Astrocyte (in vitro differentiated cells and primary cell): ENCODE measurements at regions not wholly inside any gene's neighbourhood (a gene's known extent, or its start where the extent isn't known, plus 50 kb on each side); places are given as distances from the start of the nearest gene placed in this dataset.

Experiments used
- DNase-seq: peaks from one replicate; pipeline ENCODE4 v3.0.0-alpha.2; 2010; ENCODE audit warnings: low read depth
- FAIRE-seq: peaks from 2 replicates; lab custom pipeline; 2011; peaks lifted over from hg19 to GRCh38; lab: Jason Lieb, UNC
- H2AFZ ChIP-seq: 2 replicates; pipeline ENCODE4 v1.6.0; 2012; ENCODE audit warnings: low read depth, low read length, inconsistent platforms
- H3K27ac ChIP-seq: 2 replicates; pipeline ENCODE4 v1.5.1; 2011; ENCODE audit warnings: low read depth, low read length, inconsistent platforms
- H3K27me3 ChIP-seq: 2 replicates; pipeline ENCODE4 v1.6.0; 2011; ENCODE audit warnings: low read length, inconsistent platforms; ENCODE audit not compliant: insufficient read depth
- H3K36me3 ChIP-seq: 2 replicates; pipeline ENCODE4 v1.5.1; 2011; ENCODE audit warnings: low read length, inconsistent platforms; ENCODE audit not compliant: insufficient read depth
- H3K4me1 ChIP-seq: 2 replicates; pipeline ENCODE4 v1.5.1; 2011; ENCODE audit warnings: low read length, inconsistent platforms; ENCODE audit not compliant: insufficient read depth
- H3K4me2 ChIP-seq: 2 replicates; pipeline ENCODE4 v1.6.0; 2012; ENCODE audit warnings: low read length, inconsistent platforms
- H3K4me3 ChIP-seq: 2 replicates; pipeline ENCODE4 v1.5.1; 2011; ENCODE audit warnings: low read depth, mild to moderate bottlenecking, low read length, inconsistent platforms; ENCODE audit not compliant: insufficient read depth
- H3K79me2 ChIP-seq: 2 replicates; pipeline ENCODE4 v1.6.0; 2012; ENCODE audit warnings: mild to moderate bottlenecking, low read length, inconsistent platforms; ENCODE audit not compliant: insufficient read depth
- H3K9ac ChIP-seq: 2 replicates; pipeline ENCODE4 v1.6.0; 2012; ENCODE audit warnings: mild to moderate bottlenecking, low read length, inconsistent platforms
- H3K9me3 ChIP-seq: 2 replicates; pipeline ENCODE4 v1.5.1; 2012; ENCODE audit warnings: low read depth, mild to moderate bottlenecking, low read length, inconsistent platforms; ENCODE audit not compliant: insufficient read depth
- H4K20me1 ChIP-seq: 2 replicates; pipeline ENCODE4 v1.6.0; 2012; ENCODE audit warnings: low read length, inconsistent platforms; ENCODE audit not compliant: insufficient read depth
- H3K27ac Mint-ChIP-seq: one replicate; pipeline ENCODE4 v1.8.0; 2021; ENCODE audit warnings: mild to moderate bottlenecking, mixed read lengths; ENCODE audit not compliant: unreplicated experiment
- H3K27me3 Mint-ChIP-seq: one replicate; pipeline ENCODE4 v1.8.0; 2021; ENCODE audit warnings: low read depth, mixed read lengths; ENCODE audit not compliant: unreplicated experiment
- H3K36me3 Mint-ChIP-seq: one replicate; pipeline ENCODE4 v1.8.0; 2021; ENCODE audit warnings: low read depth, mixed read lengths; ENCODE audit not compliant: unreplicated experiment
- H3K4me1 Mint-ChIP-seq: one replicate; pipeline ENCODE4 v1.8.0; 2021; ENCODE audit warnings: low read depth, mixed read lengths; ENCODE audit not compliant: unreplicated experiment
- H3K4me3 Mint-ChIP-seq: one replicate; pipeline ENCODE4 v1.8.0; 2021; ENCODE audit warnings: mild to moderate bottlenecking, moderate library complexity, mixed read lengths; ENCODE audit not compliant: unreplicated experiment
- H3K9me3 Mint-ChIP-seq: one replicate; pipeline ENCODE4 v1.8.0; 2021; ENCODE audit warnings: mild to moderate bottlenecking, mixed read lengths; ENCODE audit not compliant: unreplicated experiment
- EZH2 ChIP-seq: IDR thresholded peaks from 2 replicates; pipeline ENCODE4 v1.6.1; 2012; ENCODE audit warnings: mild to moderate bottlenecking, low read length, inconsistent platforms; ENCODE audit not compliant: insufficient read depth
- TF ChIP-seq, protein P1 (sequence below): IDR thresholded peaks from 2 replicates; pipeline ENCODE4 v1.5.1; 2011; ENCODE audit warnings: low read depth, mild to moderate bottlenecking, inconsistent platforms, low read length, moderate library complexity; ENCODE audit not compliant: insufficient read depth

DNA sequence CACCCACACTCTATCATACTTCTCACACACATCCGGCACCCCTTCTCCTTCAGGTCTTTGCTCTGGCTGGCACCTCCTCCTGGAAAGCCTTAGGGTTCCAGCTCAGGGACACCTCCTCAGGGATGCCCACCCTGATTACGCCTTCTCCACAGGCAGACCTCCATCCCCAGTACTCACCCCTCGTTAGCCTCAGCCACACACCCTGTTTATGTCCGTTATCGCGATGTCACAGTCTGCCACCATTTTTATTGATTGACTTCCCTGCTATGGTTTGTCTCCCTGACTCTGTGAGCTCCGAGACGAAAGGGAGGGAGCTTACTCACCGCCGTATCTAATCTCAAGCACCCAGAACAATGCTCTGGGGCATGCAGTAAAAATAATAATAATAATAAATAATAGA lies 191.7 kb upstream of the LHX5 start:
- no peaks in the 10 kb centered on the region for H3K4me1 ChIP-seq
- no peaks in the 10 kb centered on the region for H3K36me3 ChIP-seq
- H4K20me1 ChIP-seq = no peaks in the 10 kb centered on the region
- FAIRE-seq (no peak), DNase-seq (no peak)
- H2AFZ ChIP-seq = no peak overlapping the region
- no peak overlapping the region for H3K27ac ChIP-seq
- no peak overlapping the region for H3K4me3 ChIP-seq
- TF ChIP-seq EZH2 = no peak
- TF ChIP-seq, protein P1, sequence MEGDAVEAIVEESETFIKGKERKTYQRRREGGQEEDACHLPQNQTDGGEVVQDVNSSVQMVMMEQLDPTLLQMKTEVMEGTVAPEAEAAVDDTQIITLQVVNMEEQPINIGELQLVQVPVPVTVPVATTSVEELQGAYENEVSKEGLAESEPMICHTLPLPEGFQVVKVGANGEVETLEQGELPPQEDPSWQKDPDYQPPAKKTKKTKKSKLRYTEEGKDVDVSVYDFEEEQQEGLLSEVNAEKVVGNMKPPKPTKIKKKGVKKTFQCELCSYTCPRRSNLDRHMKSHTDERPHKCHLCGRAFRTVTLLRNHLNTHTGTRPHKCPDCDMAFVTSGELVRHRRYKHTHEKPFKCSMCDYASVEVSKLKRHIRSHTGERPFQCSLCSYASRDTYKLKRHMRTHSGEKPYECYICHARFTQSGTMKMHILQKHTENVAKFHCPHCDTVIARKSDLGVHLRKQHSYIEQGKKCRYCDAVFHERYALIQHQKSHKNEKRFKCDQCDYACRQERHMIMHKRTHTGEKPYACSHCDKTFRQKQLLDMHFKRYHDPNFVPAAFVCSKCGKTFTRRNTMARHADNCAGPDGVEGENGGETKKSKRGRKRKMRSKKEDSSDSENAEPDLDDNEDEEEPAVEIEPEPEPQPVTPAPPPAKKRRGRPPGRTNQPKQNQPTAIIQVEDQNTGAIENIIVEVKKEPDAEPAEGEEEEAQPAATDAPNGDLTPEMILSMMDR = no peak
- H3K4me3 Mint-ChIP-seq = no peak overlapping the region
- no peak overlapping the region for H3K4me2 ChIP-seq
- H3K9me3 Mint-ChIP-seq = peaks cover 8% of the 10 kb centered on the region
- no peaks in the 10 kb centered on the region for H3K36me3 Mint-ChIP-seq
- peaks cover 3% of the 10 kb centered on the region for H3K27me3 ChIP-seq
- H3K27me3 Mint-ChIP-seq = peaks cover 39% of the 10 kb centered on the region
- no peak overlapping the region for H3K27ac Mint-ChIP-seq
- no peak overlapping the region for H3K9ac ChIP-seq
- no peaks in the 10 kb centered on the region for H3K4me1 Mint-ChIP-seq
- no peaks in the 10 kb centered on the region for H3K9me3 ChIP-seq
- no peaks in the 10 kb centered on the region for H3K79me2 ChIP-seq

DNA sequence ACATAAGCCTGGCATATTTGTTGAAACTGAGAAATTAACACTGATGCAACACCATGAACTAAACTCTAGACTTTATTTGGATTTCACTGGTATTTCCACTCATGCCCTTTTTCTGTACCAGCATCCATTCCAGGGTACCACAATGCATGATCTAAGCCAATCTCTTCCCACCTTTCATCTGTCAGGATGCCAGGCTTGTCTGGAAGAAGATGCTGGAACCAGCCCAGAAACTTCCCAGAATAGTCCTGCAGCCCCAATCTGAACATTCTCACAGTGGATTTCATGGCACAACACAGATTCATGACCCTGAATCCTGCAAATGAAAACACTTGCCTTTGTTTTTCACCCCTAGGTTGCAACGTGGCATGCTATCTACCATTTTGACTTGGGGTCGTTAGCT lies 189.3 kb upstream of the LHX5 start:
- TF ChIP-seq, protein P1 = no peak
- H3K27ac Mint-ChIP-seq = no peak overlapping the region
- H3K4me3 Mint-ChIP-seq = no peak overlapping the region
- peaks cover 18% of the 10 kb centered on the region for H3K27me3 Mint-ChIP-seq
- H3K9me3 ChIP-seq = no peaks in the 10 kb centered on the region
- FAIRE-seq (no peak), DNase-seq (no peak)
- H3K4me3 ChIP-seq = no peak overlapping the region
- H3K27ac ChIP-seq = no peak overlapping the region
- H4K20me1 ChIP-seq = no peaks in the 10 kb centered on the region
- H3K27me3 ChIP-seq = peaks cover 5% of the 10 kb centered on the region
- no peaks in the 10 kb centered on the region for H3K36me3 ChIP-seq
- no peak overlapping the region for H2AFZ ChIP-seq
- no peak overlapping the region for H3K4me2 ChIP-seq
- H3K4me1 ChIP-seq = no peaks in the 10 kb centered on the region
- H3K79me2 ChIP-seq = no peaks in the 10 kb centered on the region
- H3K9me3 Mint-ChIP-seq = peaks cover 14% of the 10 kb centered on the region
- no peak overlapping the region for H3K9ac ChIP-seq
- no peaks in the 10 kb centered on the region for H3K4me1 Mint-ChIP-seq
- no peaks in the 10 kb centered on the region for H3K36me3 Mint-ChIP-seq

DNA sequence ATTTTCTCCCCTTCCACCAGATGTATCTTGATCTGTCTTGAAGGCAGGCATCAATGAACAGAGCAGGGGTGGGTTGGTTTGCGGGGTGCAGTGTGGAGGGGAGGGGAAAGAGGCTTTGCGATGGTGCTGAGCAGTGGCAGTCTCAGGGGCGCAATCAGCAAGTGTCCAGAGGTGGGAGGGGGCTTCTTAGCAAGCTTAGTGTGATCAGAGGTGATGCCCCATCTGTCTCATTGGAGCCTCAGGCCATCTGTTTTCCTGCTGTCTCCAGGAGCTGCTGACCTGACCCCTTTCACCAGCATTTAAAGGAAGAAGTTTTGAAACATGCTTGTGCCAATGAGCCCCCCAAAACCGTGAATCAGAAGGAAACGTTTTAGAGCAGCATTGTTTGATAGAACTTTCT lies 187.7 kb upstream of the LHX5 start:
- no peak for FAIRE-seq
- H3K4me1 Mint-ChIP-seq = no peaks in the 10 kb centered on the region

More for the DNA sequence above, 187.7 kb upstream of the LHX5 start:
- H3K9me3 ChIP-seq = no peaks in the 10 kb centered on the region
- H3K27me3 ChIP-seq = peaks cover 5% of the 10 kb centered on the region
- H3K4me2 ChIP-seq = no peak overlapping the region
- no peaks in the 10 kb centered on the region for H3K4me1 ChIP-seq
- no peak overlapping the region for H3K4me3 ChIP-seq
- Mint-ChIP-seq H3K27ac (no peak overlapping the region), H3K9me3 (peaks cover 23% of the 10 kb centered on the region), H3K4me3 (no peak overlapping the region), H3K36me3 (no peaks in the 10 kb centered on the region), H3K27me3 (peaks cover 22% of the 10 kb centered on the region)
- no peak for DNase-seq
- TF ChIP-seq, protein P1 = no peak
- no peak for TF ChIP-seq EZH2
- no peak overlapping the region for H3K9ac ChIP-seq
- H2AFZ ChIP-seq = no peak overlapping the region
- H3K79me2 ChIP-seq = no peaks in the 10 kb centered on the region
- H3K36me3 ChIP-seq = no peaks in the 10 kb centered on the region
- no peak overlapping the region for H3K27ac ChIP-seq
- H4K20me1 ChIP-seq = no peaks in the 10 kb centered on the region
